OCI-LY7 (cell line): ENCODE measurements at regions not wholly inside any gene's neighbourhood (a gene's known extent, or its start where the extent isn't known, plus 50 kb on each side); places are given as distances from the start of the nearest gene placed in this dataset.

ENCODE experiments used
- BruUV-seq: library from RNA; stranded (reverse); fragments of 400-500 nt; replicated peaks from 2 replicates; lab custom pipeline; 2021; lab: Mats Ljungman, UMichigan
- CTCF ChIA-PET: fragments of 300-600 bp; sonication (Branson Sonifier 250); formaldehyde crosslinking; loops from one replicate; lab custom pipeline; 2022; ENCODE audit warnings: antibody characterized with exemption; ENCODE audit not compliant: unreplicated experiment; lab: Charles Lee
- POLR2A ChIA-PET: fragments of 300-600 bp; sonication (Branson Sonifier 250); formaldehyde crosslinking; loops from one replicate; lab custom pipeline; 2022; ENCODE audit warnings: antibody characterized with exemption; lab: Charles Lee
- DNase-seq: peaks from one replicate; pipeline ENCODE4 v3.0.0-alpha.2; 2015; ENCODE audit warnings: low spot score
- H2AFZ ChIP-seq: fragments of 200-600 bp; sonication (generic), shearing (Covaris generic); 2 replicates; pipeline ENCODE4 v1.6.1; 2014; ENCODE audit warnings: mild to moderate bottlenecking, antibody characterized with exemption, low read length, moderate library complexity
- H3K27ac ChIP-seq: fragments of 200-600 bp; sonication (generic); 2 replicates; pipeline ENCODE4 v1.5.1; 2014; ENCODE audit warnings: mixed run types, low read depth, mild to moderate bottlenecking, moderate library complexity, low read length, inconsistent platforms; ENCODE audit not compliant: poor library complexity, severe bottlenecking
- H3K36me3 ChIP-seq: fragments of 200-600 bp; sonication (generic); 2 replicates; pipeline ENCODE4 v1.6.1; 2014; ENCODE audit warnings: mild to moderate bottlenecking, antibody characterized with exemption, low read length, moderate library complexity, mixed read lengths; ENCODE audit not compliant: insufficient read depth
- H3K4me1 ChIP-seq: fragments of 200-600 bp; sonication (generic); 2 replicates; pipeline ENCODE4 v1.5.1; 2014; ENCODE audit warnings: mild to moderate bottlenecking, low read length; ENCODE audit not compliant: insufficient read depth, poor library complexity, severe bottlenecking
- H3K4me2 ChIP-seq: fragments of 200-600 bp; sonication (generic); 2 replicates; pipeline ENCODE4 v1.6.1; 2014; ENCODE audit warnings: mild to moderate bottlenecking, low read length
- H3K4me3 ChIP-seq: fragments of 200-600 bp; sonication (generic); 2 replicates; pipeline ENCODE4 v1.5.1; 2014; ENCODE audit warnings: mild to moderate bottlenecking, low read depth, low read length; ENCODE audit not compliant: poor library complexity, severe bottlenecking
- H3K79me2 ChIP-seq: fragments of 200-600 bp; sonication (generic); 2 replicates; pipeline ENCODE4 v1.6.1; 2016; ENCODE audit warnings: low read depth, mild to moderate bottlenecking, low read length, moderate library complexity, mixed read lengths; ENCODE audit not compliant: insufficient read depth
- H3K9me2 ChIP-seq: fragments of 200-600 bp; sonication (generic); 2 replicates; pipeline ENCODE4 v1.6.1; 2016; ENCODE audit warnings: mild to moderate bottlenecking, low read length, mixed read lengths; ENCODE audit not compliant: insufficient read depth
- H3K9me3 ChIP-seq: fragments of 200-600 bp; sonication (generic); 2 replicates; pipeline ENCODE4 v1.6.1; 2014; ENCODE audit warnings: mild to moderate bottlenecking, mixed run types, low read length, mixed read lengths
- H4K20me1 ChIP-seq: fragments of 200-600 bp; sonication (generic); 2 replicates; pipeline ENCODE4 v1.6.1; 2014; ENCODE audit warnings: mild to moderate bottlenecking, antibody characterized with exemption, low read length, moderate library complexity, mixed read lengths; ENCODE audit not compliant: insufficient read depth
- EZH2phosphoT487 ChIP-seq: fragments of 200-600 bp; sonication (generic); IDR thresholded peaks from 2 replicates; pipeline ENCODE4 v1.6.1; 2018; ENCODE audit warnings: low read depth, borderline replicate concordance, mild to moderate bottlenecking, mixed run types, antibody characterized with exemption, low read length, moderate library complexity, mixed read lengths
- intact Hi-C: fragments of 100-400 bp; cut with micrococcal nuclease; formaldehyde crosslinking; loops from one replicate; pipeline ENCODE4 v1.10.0; 2022; ENCODE audit not compliant: unreplicated experiment
- TF ChIP-seq, protein P1 (sequence below): fragments of 200-600 bp; sonication (generic); conservative IDR thresholded peaks from 2 replicates; pipeline ENCODE4 v1.5.1; 2014; ENCODE audit warnings: mild to moderate bottlenecking, antibody characterized with exemption, low read length, moderate library complexity, mixed read lengths

DNA sequence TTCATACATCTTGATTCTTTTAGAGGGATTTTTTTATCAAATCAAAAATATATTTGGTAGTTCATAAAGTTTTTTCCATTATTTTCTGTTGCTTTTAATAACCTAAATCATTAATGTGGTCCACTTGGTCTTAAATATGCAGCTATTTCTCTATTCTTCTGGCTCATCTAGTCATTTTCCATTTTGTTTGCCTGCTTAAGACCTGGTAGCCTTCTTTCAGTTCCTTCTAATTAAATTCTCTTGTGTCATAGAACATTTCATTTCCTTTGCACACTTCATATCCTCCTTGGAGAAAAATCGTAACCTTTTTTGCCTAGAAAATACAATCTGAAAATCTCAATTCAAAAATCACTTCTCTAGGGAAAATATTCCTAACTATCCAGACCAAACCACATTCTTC, 387.0 kb downstream of the LRFN5 start:
- POLR2A ChIA-PET: no interaction called here
- Histone ChIP-seq H2AFZ (no peak overlapping the region), H3K9me3 (no peaks in the 10 kb centered on the region), H3K4me3 (no peak overlapping the region), H3K9me2 (no peaks in the 10 kb centered on the region), H4K20me1 (no peaks in the 10 kb centered on the region), H3K4me2 (no peak overlapping the region), H3K27ac (no peak overlapping the region), H3K36me3 (no peaks in the 10 kb centered on the region), H3K4me1 (no peaks in the 10 kb centered on the region), H3K79me2 (no peaks in the 10 kb centered on the region)
- intact Hi-C loops: no loop called here
- CTCF ChIA-PET: no interaction called here
- DNase-seq: no peak
- no TSS peak for BruUV-seq
- TF ChIP-seq EZH2phosphoT487: no peak
- TF ChIP-seq, protein P1, sequence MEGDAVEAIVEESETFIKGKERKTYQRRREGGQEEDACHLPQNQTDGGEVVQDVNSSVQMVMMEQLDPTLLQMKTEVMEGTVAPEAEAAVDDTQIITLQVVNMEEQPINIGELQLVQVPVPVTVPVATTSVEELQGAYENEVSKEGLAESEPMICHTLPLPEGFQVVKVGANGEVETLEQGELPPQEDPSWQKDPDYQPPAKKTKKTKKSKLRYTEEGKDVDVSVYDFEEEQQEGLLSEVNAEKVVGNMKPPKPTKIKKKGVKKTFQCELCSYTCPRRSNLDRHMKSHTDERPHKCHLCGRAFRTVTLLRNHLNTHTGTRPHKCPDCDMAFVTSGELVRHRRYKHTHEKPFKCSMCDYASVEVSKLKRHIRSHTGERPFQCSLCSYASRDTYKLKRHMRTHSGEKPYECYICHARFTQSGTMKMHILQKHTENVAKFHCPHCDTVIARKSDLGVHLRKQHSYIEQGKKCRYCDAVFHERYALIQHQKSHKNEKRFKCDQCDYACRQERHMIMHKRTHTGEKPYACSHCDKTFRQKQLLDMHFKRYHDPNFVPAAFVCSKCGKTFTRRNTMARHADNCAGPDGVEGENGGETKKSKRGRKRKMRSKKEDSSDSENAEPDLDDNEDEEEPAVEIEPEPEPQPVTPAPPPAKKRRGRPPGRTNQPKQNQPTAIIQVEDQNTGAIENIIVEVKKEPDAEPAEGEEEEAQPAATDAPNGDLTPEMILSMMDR: no peak

DNA sequence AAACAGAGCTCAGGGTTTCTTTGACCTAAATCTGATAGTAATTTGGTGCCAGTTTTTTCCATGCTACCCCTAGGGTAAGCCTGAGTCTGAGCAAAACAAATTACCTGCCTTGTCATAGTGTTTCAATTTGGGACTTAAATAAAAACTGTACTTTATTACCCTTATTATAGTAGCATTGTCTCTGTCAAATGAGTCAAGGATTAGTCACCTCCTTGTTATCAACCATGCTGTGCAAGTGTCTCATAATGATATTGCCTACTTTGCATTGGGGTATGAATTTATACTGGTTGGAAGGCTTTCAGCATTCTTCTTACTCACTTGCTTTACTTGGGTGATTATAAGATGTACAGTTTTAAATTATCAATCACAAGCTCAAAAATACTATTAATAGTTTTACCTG, 380.0 kb downstream of the LRFN5 start:
- Histone ChIP-seq H3K9me2 (no peaks in the 10 kb centered on the region), H3K4me1 (peaks cover 5% of the 10 kb centered on the region), H3K27ac (no peak overlapping the region), H3K4me2 (peak overlapping the region; percentile 8; the same call in 1 of the 2 replicates), H2AFZ (no peak overlapping the region), H3K4me3 (no peak overlapping the region), H3K9me3 (no peaks in the 10 kb centered on the region), H3K36me3 (no peaks in the 10 kb centered on the region), H4K20me1 (no peaks in the 10 kb centered on the region), H3K79me2 (no peaks in the 10 kb centered on the region)
- POLR2A ChIA-PET: no interaction called here
- CTCF ChIA-PET: no interaction called here
- no peak for DNase-seq
- TF ChIP-seq EZH2phosphoT487: no peak
- TF ChIP-seq, protein P1: no peak
- no TSS peak for BruUV-seq
- intact Hi-C loops: no loop called here

DNA sequence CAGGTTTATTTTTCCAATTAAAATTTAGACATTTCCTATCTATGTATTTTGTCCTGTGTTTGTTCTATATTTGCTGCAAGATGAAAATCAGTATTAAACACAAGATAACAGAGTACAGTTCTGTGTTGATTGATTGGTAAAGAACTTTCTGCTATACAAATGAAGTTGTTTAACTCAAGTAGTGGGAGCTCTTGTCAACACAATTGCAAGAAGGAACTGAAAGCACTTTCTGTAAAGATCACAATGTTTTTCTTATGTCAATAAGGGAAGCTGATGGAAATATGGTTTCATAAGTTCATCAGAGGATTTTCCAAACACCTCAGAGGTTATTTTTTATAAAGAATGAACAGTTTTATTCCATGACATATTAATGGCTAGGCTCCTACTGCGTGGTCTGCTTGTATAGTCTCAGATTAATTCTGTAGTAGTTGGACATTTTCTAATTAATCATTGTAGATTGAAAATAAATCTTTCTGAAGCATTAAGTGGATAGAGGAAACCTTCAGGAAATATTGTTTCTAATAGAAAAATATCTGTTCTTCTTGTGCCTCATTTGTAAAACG, 379.5 kb downstream of the LRFN5 start:
- Histone ChIP-seq H2AFZ (peak overlapping the region; percentile 17; the same call in 1 of the 2 replicates), H3K27ac (no peak overlapping the region), H3K79me2 (no peaks in the 10 kb centered on the region), H4K20me1 (no peaks in the 10 kb centered on the region), H3K9me2 (no peaks in the 10 kb centered on the region), H3K4me1 (peaks cover 5% of the 10 kb centered on the region), H3K36me3 (no peaks in the 10 kb centered on the region), H3K4me3 (no peak overlapping the region), H3K9me3 (no peaks in the 10 kb centered on the region), H3K4me2 (peak overlapping the region; percentile 22; the same call in 1 of the 2 replicates)
- no peak for TF ChIP-seq EZH2phosphoT487
- TF ChIP-seq, protein P1: no peak
- no TSS peak for BruUV-seq
- DNase-seq: no peak
- ChIA-PET CTCF (no interaction called here), POLR2A (no interaction called here)
- intact Hi-C loops: no loop called here
